AG09309 (cell line): ENCODE measurements at regions not wholly inside any gene's neighbourhood (a gene's known extent, or its start where the extent isn't known, plus 50 kb on each side); places are given as distances from the start of the nearest gene placed in this dataset.

Experiments
- DNase-seq: peaks from one replicate; pipeline ENCODE4 v3.0.0-alpha.2; 2010; ENCODE audit warnings: low read depth
- H3K4me3 ChIP-seq: 2 replicates; pipeline ENCODE4 v1.5.1; 2011; ENCODE audit warnings: mild to moderate bottlenecking, low read depth, low read length, moderate library complexity; ENCODE audit not compliant: control insufficient read depth
- TF ChIP-seq, protein P1 (sequence below): IDR thresholded peaks from 2 replicates; pipeline ENCODE4 v1.5.1; 2011; ENCODE audit warnings: mild to moderate bottlenecking, low read depth, low read length, inconsistent platforms; ENCODE audit not compliant: insufficient read depth, control insufficient read depth; ENCODE audit errors: missing control alignments

DNA sequence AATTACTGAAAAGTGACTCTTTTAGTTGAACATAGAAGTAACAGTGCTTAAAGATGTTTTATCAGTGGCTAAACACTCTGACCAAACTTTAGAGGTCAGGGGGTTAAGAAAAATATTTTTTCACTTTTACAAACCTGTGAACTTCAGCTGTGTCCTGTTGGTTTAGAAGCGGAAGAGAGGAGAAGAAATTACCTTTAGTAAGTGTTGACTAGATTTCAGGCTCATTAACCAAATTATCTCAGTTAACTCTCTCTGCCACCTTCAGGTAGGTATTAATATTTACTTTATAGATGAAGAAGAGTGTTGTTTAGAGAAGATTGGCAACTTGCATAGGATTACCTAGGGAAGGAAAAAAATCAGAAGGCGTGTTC lies 151.9 kb upstream of the CMC1 start:
- DNase-seq, result no peak
- TF ChIP-seq, protein P1, sequence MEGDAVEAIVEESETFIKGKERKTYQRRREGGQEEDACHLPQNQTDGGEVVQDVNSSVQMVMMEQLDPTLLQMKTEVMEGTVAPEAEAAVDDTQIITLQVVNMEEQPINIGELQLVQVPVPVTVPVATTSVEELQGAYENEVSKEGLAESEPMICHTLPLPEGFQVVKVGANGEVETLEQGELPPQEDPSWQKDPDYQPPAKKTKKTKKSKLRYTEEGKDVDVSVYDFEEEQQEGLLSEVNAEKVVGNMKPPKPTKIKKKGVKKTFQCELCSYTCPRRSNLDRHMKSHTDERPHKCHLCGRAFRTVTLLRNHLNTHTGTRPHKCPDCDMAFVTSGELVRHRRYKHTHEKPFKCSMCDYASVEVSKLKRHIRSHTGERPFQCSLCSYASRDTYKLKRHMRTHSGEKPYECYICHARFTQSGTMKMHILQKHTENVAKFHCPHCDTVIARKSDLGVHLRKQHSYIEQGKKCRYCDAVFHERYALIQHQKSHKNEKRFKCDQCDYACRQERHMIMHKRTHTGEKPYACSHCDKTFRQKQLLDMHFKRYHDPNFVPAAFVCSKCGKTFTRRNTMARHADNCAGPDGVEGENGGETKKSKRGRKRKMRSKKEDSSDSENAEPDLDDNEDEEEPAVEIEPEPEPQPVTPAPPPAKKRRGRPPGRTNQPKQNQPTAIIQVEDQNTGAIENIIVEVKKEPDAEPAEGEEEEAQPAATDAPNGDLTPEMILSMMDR, result no peak
- H3K4me3 ChIP-seq, result no peak overlapping the region

DNA sequence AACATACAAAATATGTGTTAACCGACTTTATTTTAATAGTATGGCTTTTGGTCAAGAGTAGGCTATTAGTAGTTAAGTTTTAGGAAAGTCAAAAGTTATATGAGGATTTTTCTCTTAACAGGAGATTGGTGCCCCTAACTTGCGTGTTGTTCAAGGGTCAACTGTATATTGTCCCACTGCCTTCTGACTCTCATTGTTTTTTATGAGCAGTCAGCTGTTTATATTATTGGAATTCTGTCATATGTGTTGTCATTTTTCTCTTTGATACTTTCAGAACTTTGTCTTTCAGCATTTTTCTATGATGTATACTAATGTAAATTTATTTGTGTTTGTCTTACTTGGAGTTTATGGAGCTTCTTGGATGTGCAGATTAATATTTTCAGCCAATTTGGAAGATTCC lies 142.1 kb upstream of the CMC1 start:
- no peak for DNase-seq
- TF ChIP-seq, protein P1, result no peak
- no peak overlapping the region for H3K4me3 ChIP-seq

DNA sequence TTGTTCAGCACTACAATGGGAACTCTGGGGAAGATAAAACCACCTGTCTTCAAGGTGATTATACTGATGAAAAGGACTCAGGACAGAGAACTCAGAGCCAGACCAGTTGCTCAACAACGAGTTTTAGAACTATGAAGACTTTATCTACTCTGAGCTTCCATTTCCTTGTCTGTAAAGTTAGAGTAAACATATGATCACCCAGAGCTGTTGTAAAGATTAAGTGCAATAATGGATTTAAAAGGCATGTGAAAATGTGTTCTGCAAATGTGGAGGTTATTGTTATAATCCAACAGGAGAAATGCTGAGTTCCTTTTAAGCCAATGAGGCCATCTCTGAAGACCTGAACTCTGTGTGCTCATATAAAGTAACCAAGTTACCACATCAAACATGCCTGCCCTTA lies 139.7 kb upstream of the CMC1 start:
- DNase-seq, result no peak
- TF ChIP-seq, protein P1, result no peak
- H3K4me3 ChIP-seq, result no peak overlapping the region

DNA sequence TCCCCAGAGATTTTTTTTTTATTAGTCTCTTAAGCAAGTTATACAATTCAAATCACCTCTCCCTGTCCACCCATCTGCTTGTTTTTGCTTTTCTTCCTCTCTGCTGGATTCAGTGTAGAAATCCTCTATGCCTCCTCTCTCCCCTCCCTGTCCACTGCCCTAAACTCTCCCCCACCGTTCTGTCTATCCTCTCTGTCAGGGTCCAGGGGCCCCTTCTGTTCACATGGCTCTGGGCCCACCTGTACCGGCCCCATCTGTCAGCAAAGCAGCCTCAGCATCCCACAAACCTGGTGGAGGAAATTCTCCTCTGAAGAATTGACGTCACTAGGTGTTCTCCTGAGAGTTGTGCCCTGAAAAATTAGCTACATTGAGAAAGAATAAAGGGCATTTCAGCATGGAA lies 137.6 kb upstream of the CMC1 start:
- no peak overlapping the region for H3K4me3 ChIP-seq
- DNase-seq, result no peak
- TF ChIP-seq, protein P1, result no peak

DNA sequence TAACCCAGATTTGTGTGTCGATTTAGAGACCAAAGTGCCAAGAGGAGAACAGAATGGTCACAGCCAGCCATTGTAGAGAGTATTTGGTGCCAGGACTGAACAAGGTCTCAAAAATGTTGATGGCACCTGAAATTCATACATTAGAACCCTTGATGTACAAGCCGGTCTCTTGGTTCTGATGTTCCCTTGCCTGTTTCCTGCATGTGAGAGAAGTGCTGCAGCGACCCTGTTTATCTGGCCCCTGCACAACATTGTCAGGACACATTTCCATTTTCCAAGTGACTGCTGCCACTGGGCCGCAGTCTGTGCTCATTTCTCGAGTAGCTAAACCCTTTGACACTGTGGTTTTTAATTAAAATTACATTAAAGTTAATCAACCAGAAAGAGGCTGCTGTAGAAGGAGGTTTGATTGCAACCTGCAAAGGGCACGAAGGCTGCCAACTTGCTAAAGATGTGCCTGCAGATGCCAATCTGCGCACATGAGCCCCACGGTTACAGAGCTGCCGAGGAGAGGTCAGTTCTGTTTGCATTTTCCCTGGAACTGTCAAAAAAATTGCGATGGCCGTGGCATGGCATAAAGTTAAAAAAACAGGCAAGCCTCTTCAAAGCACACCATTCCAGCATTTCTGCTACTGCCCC lies 136.4 kb upstream of the CMC1 start:
- TF ChIP-seq, protein P1, result no peak
- no peak for DNase-seq
- H3K4me3 ChIP-seq, result no peak overlapping the region

DNA sequence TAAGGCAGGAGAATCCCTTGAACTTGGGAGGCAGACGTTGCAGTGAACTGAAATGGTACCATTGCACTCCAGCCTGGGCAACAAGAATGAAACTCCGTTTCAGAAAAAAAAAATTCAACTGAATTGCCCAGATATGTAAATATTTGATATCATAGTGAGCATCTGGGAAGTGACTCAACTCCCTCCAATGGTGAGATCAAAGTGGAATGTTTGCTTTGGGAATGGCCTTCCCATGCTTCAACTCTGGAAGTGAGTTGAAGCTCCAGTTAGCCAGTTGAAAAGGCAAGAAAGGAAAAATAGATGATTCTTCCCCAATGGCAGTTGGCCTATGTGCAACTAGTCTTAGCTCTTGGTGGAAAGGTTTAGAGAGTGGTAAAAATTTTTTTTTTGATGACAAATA lies 131.6 kb upstream of the CMC1 start:
- H3K4me3 ChIP-seq, result no peak overlapping the region
- TF ChIP-seq, protein P1, result no peak
- no peak for DNase-seq

DNA sequence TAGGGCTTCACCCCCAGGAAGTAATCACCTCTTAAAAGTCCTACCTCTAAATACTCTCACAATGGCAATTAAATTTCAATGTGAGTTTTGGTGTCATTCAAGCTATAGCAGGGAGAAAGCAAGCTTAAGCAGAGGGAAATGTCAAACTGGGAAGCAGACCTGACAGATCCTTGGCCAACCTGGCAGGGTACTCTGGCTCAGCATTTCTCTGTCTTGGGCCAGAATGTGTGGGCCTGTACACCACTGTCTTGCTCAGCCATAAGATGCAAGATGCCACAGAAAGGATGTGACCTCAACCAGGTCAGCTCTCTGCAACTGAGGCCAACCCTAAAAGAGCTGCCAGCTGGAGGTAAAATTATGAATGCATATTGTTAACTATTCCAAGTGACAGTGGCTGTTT lies 130.6 kb upstream of the CMC1 start:
- TF ChIP-seq, protein P1, result no peak
- no peak for DNase-seq
- no peak overlapping the region for H3K4me3 ChIP-seq
